Right kidney (tissue), 1 donor: ENCODE measurements at regions not wholly inside any gene's neighbourhood (a gene's known extent, or its start where the extent isn't known, plus 50 kb on each side); places are given as distances from the start of the nearest gene placed in this dataset.

Experiments
- DNase-seq: peaks from one replicate; pipeline ENCODE4 v3.0.0-alpha.2; 2016

GRCh38 chr14:26395726-26396125 lies 202.1 kb downstream of the NOVA1 start:
- DNase-seq = no peak

- DNase-seq = no peak
Measured at GRCh38 chr14:26394150-26394810, 203.6 kb downstream of the NOVA1 start.

GRCh38 chr14:26392498-26392897 lies 205.3 kb downstream of the NOVA1 start:
- no peak for DNase-seq

GRCh38 chr14:26389646-26390508 lies 208.0 kb downstream of the NOVA1 start:
- DNase-seq = no peak

GRCh38 chr14:26385310-26385709 lies 212.5 kb downstream of the NOVA1 start:
- DNase-seq = no peak

GRCh38 chr14:26382901-26383685 lies 214.7 kb downstream of the NOVA1 start:
- no peak for DNase-seq

GRCh38 chr14:26381405-26381804 lies 216.4 kb downstream of the NOVA1 start:
- no peak for DNase-seq

GRCh38 chr14:26380637-26381036 lies 217.2 kb downstream of the NOVA1 start:
- DNase-seq = no peak

- no peak for DNase-seq
Measured at GRCh38 chr14:26379951-26380350, 217.9 kb downstream of the NOVA1 start.

- DNase-seq = no peak
Measured at GRCh38 chr14:26377150-26377549, 220.7 kb downstream of the NOVA1 start.

GRCh38 chr14:26370115-26370514 lies 227.7 kb downstream of the NOVA1 start:
- DNase-seq = peak; percentile 33

- DNase-seq = no peak
Measured at GRCh38 chr14:26363689-26364088, 234.1 kb downstream of the NOVA1 start.

GRCh38 chr14:26344596-26344995 lies 253.2 kb downstream of the NOVA1 start:
- no peak for DNase-seq

- DNase-seq = no peak
Measured at GRCh38 chr14:26339381-26339780, 258.5 kb downstream of the NOVA1 start.

GRCh38 chr14:26338231-26338630 lies 259.6 kb downstream of the NOVA1 start:
- DNase-seq = no peak

GRCh38 chr14:26334288-26334687 lies 263.5 kb downstream of the NOVA1 start:
- no peak for DNase-seq

GRCh38 chr14:26332966-26333365 lies 264.9 kb downstream of the NOVA1 start:
- DNase-seq = no peak

- DNase-seq = no peak
Measured at GRCh38 chr14:26330982-26331381, 266.9 kb downstream of the NOVA1 start.

GRCh38 chr14:26328791-26329190 lies 269.0 kb downstream of the NOVA1 start:
- no peak for DNase-seq

- DNase-seq = no peak
Measured at GRCh38 chr14:26323869-26324268, 274.0 kb downstream of the NOVA1 start.

GRCh38 chr14:26320886-26321285 lies 276.9 kb downstream of the NOVA1 start:
- no peak for DNase-seq

GRCh38 chr14:26319139-26319864 lies 278.5 kb downstream of the NOVA1 start:
- no peak for DNase-seq
